Progenitor cell of endocrine pancreas (in vitro differentiated cells): ENCODE measurements at regions not wholly inside any gene's neighbourhood (a gene's known extent, or its start where the extent isn't known, plus 50 kb on each side); places are given as distances from the start of the nearest gene placed in this dataset.

Experiments used
- DNase-seq: peaks from one replicate; pipeline ENCODE4 v3.0.0; 2021; ENCODE audit warnings: low spot score; ENCODE audit not compliant: unreplicated experiment
- H3K27ac Mint-ChIP-seq: 2 replicates; pipeline ENCODE4 v1.8.0; 2021; ENCODE audit warnings: mild to moderate bottlenecking, moderate library complexity, mixed read lengths
- H3K27me3 Mint-ChIP-seq: 2 replicates; pipeline ENCODE4 v1.8.0; 2021; ENCODE audit warnings: mixed read lengths
- H3K36me3 Mint-ChIP-seq: 2 replicates; pipeline ENCODE4 v1.8.0; 2022; ENCODE audit warnings: mixed read lengths; ENCODE audit not compliant: insufficient read depth
- H3K4me1 Mint-ChIP-seq: 2 replicates; pipeline ENCODE4 v1.8.0; 2021; ENCODE audit warnings: low read depth, mixed read lengths
- H3K4me3 Mint-ChIP-seq: 2 replicates; pipeline ENCODE4 v1.8.0; 2021; ENCODE audit warnings: low read depth, mild to moderate bottlenecking, moderate library complexity, mixed read lengths
- H3K9me3 Mint-ChIP-seq: 2 replicates; pipeline ENCODE4 v1.8.0; 2021; ENCODE audit warnings: low read depth, mixed read lengths
- TF ChIP-seq, protein P1 (sequence below): fragments of 200-600 bp; sonication (generic); IDR thresholded peaks from one replicate; pipeline ENCODE4 v1.5.0; 2021; ENCODE audit warnings: antibody characterized with exemption, mild to moderate bottlenecking; ENCODE audit not compliant: unreplicated experiment

DNA sequence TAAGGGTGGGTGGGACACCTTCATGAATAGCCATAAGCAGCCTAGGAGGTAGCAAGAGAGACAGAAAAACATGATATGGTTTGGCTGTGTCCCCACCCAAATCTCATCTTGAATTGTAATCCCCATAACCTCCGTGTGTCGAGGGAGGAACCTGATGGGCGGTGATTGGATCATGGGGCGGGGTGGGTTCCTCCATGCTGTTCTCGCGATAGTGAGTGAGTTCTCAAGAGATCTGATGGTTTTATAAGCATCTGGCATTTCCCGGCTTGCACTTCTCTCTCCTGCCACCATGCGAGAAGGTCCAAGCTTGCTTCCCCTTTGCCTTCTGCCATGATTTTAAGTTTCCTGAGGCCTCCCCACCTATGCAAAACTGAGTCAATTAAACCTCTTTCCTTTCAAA is 259.1 kb upstream of the ERCC4 start:
- Mint-ChIP-seq H3K4me1 (no peaks in the 10 kb centered on the region), H3K9me3 (no peaks in the 10 kb centered on the region), H3K27me3 (peaks cover 7% of the 10 kb centered on the region), H3K4me3 (no peak overlapping the region), H3K27ac (no peak overlapping the region), H3K36me3 (no peaks in the 10 kb centered on the region)
- no peak for DNase-seq
- TF ChIP-seq, protein P1, sequence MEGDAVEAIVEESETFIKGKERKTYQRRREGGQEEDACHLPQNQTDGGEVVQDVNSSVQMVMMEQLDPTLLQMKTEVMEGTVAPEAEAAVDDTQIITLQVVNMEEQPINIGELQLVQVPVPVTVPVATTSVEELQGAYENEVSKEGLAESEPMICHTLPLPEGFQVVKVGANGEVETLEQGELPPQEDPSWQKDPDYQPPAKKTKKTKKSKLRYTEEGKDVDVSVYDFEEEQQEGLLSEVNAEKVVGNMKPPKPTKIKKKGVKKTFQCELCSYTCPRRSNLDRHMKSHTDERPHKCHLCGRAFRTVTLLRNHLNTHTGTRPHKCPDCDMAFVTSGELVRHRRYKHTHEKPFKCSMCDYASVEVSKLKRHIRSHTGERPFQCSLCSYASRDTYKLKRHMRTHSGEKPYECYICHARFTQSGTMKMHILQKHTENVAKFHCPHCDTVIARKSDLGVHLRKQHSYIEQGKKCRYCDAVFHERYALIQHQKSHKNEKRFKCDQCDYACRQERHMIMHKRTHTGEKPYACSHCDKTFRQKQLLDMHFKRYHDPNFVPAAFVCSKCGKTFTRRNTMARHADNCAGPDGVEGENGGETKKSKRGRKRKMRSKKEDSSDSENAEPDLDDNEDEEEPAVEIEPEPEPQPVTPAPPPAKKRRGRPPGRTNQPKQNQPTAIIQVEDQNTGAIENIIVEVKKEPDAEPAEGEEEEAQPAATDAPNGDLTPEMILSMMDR = no peak

DNA sequence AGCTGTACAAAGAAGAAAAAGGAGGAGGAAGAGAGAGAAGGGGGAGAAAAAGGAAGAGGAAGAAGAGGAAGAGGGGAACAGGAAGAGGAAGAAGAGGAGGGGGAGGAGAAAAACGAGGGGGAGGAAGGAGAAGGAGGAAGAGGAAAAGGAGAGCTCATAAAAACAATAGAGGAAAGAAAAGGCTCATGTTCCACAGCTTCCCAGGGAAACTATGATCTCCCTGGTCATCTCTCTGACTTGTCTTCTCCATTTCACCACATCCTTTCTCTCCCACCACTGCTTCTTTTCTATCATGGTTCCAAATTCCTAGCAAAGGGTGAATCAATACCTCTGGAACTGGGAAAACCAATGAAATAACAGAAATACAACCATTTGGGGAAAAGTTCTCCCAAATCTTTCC is 254.1 kb upstream of the ERCC4 start:
- Mint-ChIP-seq H3K4me1 (peaks cover 10% of the 10 kb centered on the region), H3K27me3 (peaks cover 7% of the 10 kb centered on the region), H3K4me3 (no peak overlapping the region), H3K27ac (no peak overlapping the region), H3K36me3 (no peaks in the 10 kb centered on the region), H3K9me3 (peaks cover 3% of the 10 kb centered on the region)
- DNase-seq = no peak
- TF ChIP-seq, protein P1 = no peak

DNA sequence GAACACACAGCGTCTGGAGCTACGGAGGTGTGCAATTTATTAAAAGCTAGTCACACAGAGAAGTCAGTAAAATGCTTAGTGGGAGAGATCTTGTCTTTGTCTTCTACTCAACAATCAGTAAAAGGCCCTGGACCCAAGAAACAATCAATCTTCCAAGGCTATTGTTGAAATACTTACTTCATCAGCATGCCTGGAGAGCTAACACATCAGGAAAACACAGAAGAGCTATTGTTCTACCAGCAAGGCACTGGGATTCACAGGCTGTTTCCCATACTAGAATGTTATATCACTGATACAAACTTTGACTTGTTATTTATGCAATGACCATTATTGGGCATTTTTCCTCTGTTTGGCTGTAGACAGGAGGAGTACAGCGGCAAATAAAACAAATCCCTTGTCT is 247.8 kb upstream of the ERCC4 start:
- no peak overlapping the region for H3K4me3 Mint-ChIP-seq
- DNase-seq = no peak
- H3K4me1 Mint-ChIP-seq = peaks cover 26% of the 10 kb centered on the region
- no peaks in the 10 kb centered on the region for H3K36me3 Mint-ChIP-seq
- no peaks in the 10 kb centered on the region for H3K27me3 Mint-ChIP-seq
- peak overlapping the region; percentile 83 for H3K27ac Mint-ChIP-seq
- TF ChIP-seq, protein P1 = no peak
- peaks cover 6% of the 10 kb centered on the region for H3K9me3 Mint-ChIP-seq

DNA sequence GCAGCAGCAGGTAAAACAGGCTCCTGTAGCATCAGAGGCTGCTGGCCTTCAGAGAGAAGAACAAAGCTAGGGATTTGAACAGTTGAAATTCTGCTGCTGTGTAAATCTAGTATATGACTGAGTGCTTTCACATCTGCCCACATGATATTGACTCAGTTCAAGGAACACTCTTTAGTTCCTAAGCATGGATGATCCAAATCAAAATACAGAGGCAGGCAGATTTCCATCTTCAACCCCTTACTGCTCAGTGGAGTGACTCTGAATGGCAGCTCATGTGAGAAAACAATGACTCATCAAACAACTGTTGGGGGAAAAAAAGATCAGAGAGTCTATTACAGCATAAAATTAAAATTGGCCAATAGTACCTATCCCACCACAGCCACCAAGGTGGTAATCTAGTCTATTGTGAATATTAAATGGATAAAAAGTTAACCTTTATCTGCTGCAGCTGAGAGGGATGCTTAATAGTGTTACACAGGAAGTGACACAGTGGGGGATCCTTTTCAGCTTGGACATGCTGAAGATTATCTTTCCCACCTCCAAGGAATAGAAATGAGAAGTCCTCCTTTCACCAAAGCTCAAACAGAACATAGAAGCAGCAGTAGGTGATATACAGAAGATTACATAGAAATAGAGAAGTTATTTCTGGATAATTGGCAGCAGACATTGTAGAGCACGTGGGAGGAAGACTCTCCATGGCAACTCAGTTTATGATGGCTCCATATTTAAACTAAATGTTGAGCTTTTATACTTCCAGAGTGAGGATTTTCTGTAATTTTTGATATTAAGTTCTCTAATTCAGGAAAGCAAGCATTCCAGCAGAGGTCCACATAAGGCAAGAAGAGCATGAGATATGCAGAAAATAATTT is 239.7 kb upstream of the ERCC4 start:
- Mint-ChIP-seq H3K27ac (no peak overlapping the region), H3K36me3 (no peaks in the 10 kb centered on the region), H3K4me1 (no peaks in the 10 kb centered on the region), H3K4me3 (no peak overlapping the region), H3K27me3 (no peaks in the 10 kb centered on the region), H3K9me3 (peaks cover 11% of the 10 kb centered on the region)
- TF ChIP-seq, protein P1 = no peak
- DNase-seq = no peak

DNA sequence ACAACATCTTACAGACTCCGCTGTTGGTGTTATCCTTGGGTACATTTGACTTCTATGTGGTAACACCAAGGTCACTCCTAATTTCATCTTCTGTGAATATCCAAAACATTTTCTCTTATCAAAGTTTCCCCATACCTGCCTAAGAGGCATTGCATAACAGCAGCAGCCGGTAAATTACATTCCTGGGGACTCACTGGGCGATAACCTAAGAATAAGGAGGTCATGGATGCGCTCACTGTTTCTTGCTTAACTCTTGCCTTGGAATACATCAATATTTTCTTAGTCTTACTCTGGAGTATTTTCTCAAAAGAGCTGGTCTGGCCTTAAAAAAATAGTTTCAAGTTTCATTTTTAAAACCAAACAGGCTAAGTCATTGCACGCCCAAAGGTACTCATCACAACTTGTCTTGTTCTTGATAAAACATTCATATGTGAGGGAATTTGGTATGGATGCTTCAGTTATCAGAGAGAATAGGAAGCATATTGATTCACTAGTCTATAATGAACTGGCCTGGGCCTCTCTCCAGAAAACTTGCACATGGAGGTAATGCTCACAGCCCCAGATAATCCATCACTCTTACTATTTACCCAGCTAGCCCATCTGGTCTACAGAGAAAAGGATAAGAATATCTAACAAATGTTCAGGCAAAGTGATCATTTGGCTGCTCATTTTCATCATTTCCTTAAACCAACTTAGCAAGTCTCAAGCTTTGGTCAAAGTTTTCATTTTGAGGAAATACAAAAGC is 235.0 kb upstream of the ERCC4 start:
- H3K36me3 Mint-ChIP-seq = no peaks in the 10 kb centered on the region

More for the DNA sequence above, 235.0 kb upstream of the ERCC4 start:
- TF ChIP-seq, protein P1 = no peak
- Mint-ChIP-seq H3K4me1 (no peaks in the 10 kb centered on the region), H3K4me3 (no peak overlapping the region), H3K9me3 (no peaks in the 10 kb centered on the region), H3K27ac (no peak overlapping the region), H3K27me3 (no peaks in the 10 kb centered on the region)
- no peak for DNase-seq
